Esophagus muscularis mucosa (tissue), 4 donors: ENCODE measurements at regions not wholly inside any gene's neighbourhood (a gene's known extent, or its start where the extent isn't known, plus 50 kb on each side); places are given as distances from the start of the nearest gene placed in this dataset.

Experiments used
- EP300 ChIP-seq: sonication (generic); formaldehyde crosslinking; IDR thresholded peaks from one replicate; pipeline ENCODE4 v1.6.1; 2017; ENCODE audit warnings: antibody characterized with exemption
- POLR2A ChIP-seq: fragments of 450-650 bp; IDR thresholded peaks from one replicate; pipeline ENCODE4 v1.6.1; 2017; ENCODE audit warnings: antibody characterized with exemption, moderate library complexity, mild to moderate bottlenecking, low read depth
- TF ChIP-seq, protein P1 (sequence below), 3 experiments: fragments of 200-600 bp in 2 of 3; fragments of 450-650 bp in 1 of 3; sonication (generic) in 2 of 3; IDR thresholded peaks; one replicate each; pipeline ENCODE4 v1.5.1; 2017 to 2019; ENCODE audit warnings: antibody characterized with exemption in 3 of 3, mild to moderate bottlenecking in 2 of 3, moderate library complexity in 1 of 3

DNA sequence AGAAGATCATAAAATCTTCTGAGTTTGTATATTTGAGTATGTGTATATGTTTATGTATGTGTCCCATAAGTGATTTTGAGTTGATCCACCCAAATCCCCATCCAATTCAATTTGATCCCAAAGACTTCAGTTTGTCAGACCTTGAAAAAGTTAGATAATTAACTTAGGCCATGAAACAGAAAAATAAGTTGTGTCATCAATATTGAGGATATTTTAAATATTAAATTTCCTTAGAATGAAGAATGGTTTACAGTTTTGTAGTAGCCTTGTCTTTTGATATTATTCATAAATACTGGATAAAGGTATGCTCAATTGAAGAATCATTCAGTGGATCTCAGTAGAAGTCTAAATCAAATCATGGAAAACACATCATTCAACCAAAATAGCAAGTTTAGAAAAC is 864.4 kb upstream of the INTU start:
- no peak for TF ChIP-seq POLR2A
- no peak for TF ChIP-seq EP300
- TF ChIP-seq, protein P1, sequence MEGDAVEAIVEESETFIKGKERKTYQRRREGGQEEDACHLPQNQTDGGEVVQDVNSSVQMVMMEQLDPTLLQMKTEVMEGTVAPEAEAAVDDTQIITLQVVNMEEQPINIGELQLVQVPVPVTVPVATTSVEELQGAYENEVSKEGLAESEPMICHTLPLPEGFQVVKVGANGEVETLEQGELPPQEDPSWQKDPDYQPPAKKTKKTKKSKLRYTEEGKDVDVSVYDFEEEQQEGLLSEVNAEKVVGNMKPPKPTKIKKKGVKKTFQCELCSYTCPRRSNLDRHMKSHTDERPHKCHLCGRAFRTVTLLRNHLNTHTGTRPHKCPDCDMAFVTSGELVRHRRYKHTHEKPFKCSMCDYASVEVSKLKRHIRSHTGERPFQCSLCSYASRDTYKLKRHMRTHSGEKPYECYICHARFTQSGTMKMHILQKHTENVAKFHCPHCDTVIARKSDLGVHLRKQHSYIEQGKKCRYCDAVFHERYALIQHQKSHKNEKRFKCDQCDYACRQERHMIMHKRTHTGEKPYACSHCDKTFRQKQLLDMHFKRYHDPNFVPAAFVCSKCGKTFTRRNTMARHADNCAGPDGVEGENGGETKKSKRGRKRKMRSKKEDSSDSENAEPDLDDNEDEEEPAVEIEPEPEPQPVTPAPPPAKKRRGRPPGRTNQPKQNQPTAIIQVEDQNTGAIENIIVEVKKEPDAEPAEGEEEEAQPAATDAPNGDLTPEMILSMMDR (IDR thresholded peaks at IDR 0.05): no peak
